ENCODE measurements at regions not wholly inside any gene's neighbourhood (a gene's known extent, or its start where the extent isn't known, plus 50 kb on each side); places are given as distances from the start of the nearest gene placed in this dataset.

DNA sequence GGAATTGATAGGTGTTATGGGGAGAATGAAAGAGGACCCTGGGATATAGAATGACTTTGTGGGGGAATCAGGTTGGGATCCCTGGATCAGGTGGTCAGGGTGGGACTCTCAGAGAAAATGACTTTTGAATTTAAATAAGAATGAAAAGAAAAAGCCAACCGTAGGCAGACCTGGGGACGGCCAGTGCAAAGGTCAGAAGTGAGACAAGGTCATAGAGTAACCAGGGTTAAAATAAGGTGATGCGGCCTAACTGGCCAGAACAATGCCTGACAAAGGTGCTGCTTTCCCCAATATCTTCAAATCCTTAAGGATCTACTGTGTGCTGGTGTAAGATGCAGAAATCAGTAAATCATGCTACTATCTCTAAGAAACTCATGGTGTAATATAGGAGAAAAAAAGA is 238.4 kb upstream of the JUN start:
- H3K4me3 ChIP-seq (ENCODE audit: low read length), result no peak overlapping the region
- no peaks in the 10 kb centered on the region for H3K9me3 ChIP-seq (ENCODE audit: low read length)
- no peaks in the 10 kb centered on the region for H3K36me3 ChIP-seq (ENCODE audit: insufficient read depth, low read length)
- peaks cover 26% of the 10 kb centered on the region for H3K4me1 ChIP-seq (ENCODE audit: insufficient read depth, low read length)
- POLR2A ChIA-PET, result no interaction called here
- CTCF ChIA-PET, result interaction anchor here (0.6 kb wide), 1 partner anchor 65 kb away, joined by 3 read pairs; no protein-coding TSS in a partner anchor
- H3K4me1 Mint-ChIP-seq, result peaks cover 31 to 41% (median 35%) of the 10 kb centered on the region in 3 donors
- DNase-seq, result no peak
- peaks cover 0 to 12% (median 6%) of the 10 kb centered on the region in 3 donors for H3K36me3 Mint-ChIP-seq
- no peak overlapping the region for H3K27ac ChIP-seq (ENCODE audit: low read depth, low read length)
- H3K27ac Mint-ChIP-seq, result no peak overlapping the region
- H3K27me3 Mint-ChIP-seq, result no peaks in the 10 kb centered on the region
- no peaks in the 10 kb centered on the region for H3K27me3 ChIP-seq (ENCODE audit: insufficient read depth, low read length, poor library complexity, severe bottlenecking)
- H3K9me3 Mint-ChIP-seq, result no peaks in the 10 kb centered on the region
- H3K4me3 Mint-ChIP-seq, result no peak overlapping the region

DNA sequence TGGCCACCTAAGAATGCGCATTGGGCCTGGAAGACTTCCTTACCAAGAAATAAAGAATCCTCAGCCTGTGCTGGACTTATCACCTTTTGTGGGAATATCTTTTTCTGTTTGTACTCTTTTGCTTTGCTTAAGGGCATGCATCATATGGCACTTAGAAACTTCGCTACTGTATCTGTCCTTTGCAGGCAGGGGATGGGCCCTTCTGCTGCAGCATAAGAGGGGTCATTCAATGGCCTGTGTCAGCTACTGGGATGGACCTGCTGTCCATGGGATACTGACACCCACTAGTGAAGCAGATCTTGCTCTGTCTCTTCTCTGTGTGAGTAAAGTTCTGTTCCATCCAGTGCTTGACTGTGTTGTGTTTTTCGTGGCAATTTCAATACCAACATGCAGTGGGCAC is 239.0 kb upstream of the JUN start:
- POLR2A ChIA-PET, result no interaction called here
- no peak overlapping the region for H3K4me3 ChIP-seq (ENCODE audit: low read length)
- CTCF ChIA-PET, result no interaction called here
- no peaks in the 10 kb centered on the region for H3K36me3 ChIP-seq (ENCODE audit: insufficient read depth, low read length)
- Mint-ChIP-seq H3K4me1 (peaks cover 29 to 35% (median 34%) of the 10 kb centered on the region in 3 donors), H3K9me3 (no peaks in the 10 kb centered on the region), H3K36me3 (peaks cover 0 to 12% (median 5%) of the 10 kb centered on the region in 3 donors), H3K27me3 (no peaks in the 10 kb centered on the region), H3K27ac (no peak overlapping the region), H3K4me3 (no peak overlapping the region)
- H3K9me3 ChIP-seq (ENCODE audit: low read length), result no peaks in the 10 kb centered on the region
- no peaks in the 10 kb centered on the region for H3K27me3 ChIP-seq (ENCODE audit: insufficient read depth, low read length, poor library complexity, severe bottlenecking)
- DNase-seq, result no peak
- H3K4me1 ChIP-seq (ENCODE audit: insufficient read depth, low read length), result peaks cover 26% of the 10 kb centered on the region
- H3K27ac ChIP-seq (ENCODE audit: low read depth, low read length), result no peak overlapping the region

DNA sequence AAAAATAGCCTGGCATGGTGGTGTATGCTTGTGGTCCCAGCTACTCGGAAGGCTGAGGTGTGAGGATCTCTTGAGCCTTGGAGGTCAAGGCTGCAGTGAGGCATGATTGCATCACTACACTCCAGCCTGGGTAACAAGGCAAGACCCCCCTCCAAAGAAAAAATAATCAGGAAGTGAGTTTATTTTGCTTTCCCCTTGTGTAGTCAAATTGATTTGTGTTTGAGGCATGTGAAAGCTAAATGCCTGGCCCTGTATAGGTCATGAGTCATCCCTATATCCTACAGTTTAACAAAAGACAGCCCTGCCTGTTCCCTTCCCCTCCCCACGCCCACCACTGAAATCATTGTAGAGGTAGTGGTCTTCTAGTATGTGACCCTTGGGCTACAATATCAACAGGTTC is 241.4 kb upstream of the JUN start:
- no peaks in the 10 kb centered on the region for H3K27me3 Mint-ChIP-seq
- no peaks in the 10 kb centered on the region for H3K27me3 ChIP-seq (ENCODE audit: insufficient read depth, low read length, poor library complexity, severe bottlenecking)
- H3K4me1 Mint-ChIP-seq, result peaks cover 10 to 12% (median 11%) of the 10 kb centered on the region in 3 donors
- H3K9me3 Mint-ChIP-seq, result no peaks in the 10 kb centered on the region
- no peak for DNase-seq
- H3K4me3 ChIP-seq (ENCODE audit: low read length), result no peak overlapping the region
- ChIA-PET CTCF (no interaction called here), POLR2A (no interaction called here)
- H3K27ac ChIP-seq (ENCODE audit: low read depth, low read length), result no peak overlapping the region
- H3K9me3 ChIP-seq (ENCODE audit: low read length), result no peaks in the 10 kb centered on the region
- no peak overlapping the region for H3K4me3 Mint-ChIP-seq
- no peaks in the 10 kb centered on the region for H3K36me3 ChIP-seq (ENCODE audit: insufficient read depth, low read length)
- H3K4me1 ChIP-seq (ENCODE audit: insufficient read depth, low read length), result peaks cover 8% of the 10 kb centered on the region
- no peak overlapping the region for H3K27ac Mint-ChIP-seq
- H3K36me3 Mint-ChIP-seq, result peaks cover 0 to 7% (median 0%) of the 10 kb centered on the region in 3 donors

DNA sequence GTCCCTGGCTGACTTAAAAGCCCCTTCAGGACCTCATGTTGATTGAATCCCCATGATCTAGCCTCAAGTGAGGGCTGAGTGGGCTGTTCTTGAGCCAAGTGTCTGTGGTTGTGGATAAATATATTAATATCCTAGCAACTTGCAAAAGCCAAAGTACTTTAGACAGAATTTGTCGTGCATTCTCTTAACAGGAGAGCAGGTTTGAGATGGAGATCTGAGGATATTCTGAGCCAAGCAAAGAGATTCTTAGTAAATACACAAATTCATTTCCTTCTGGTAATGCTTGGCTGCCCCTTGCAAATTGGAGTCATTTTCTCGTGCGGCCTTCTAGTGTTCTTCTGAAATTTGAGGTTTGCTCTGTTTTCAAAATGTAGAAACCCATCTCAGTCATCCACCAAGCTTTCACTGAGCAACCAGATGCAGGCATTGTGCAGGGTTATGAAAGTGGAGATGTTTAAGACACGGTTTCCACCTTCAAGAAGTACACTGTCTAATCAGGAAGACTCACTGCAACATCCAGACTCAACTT is 242.1 kb upstream of the JUN start:
- H3K36me3 ChIP-seq (ENCODE audit: insufficient read depth, low read length), result no peaks in the 10 kb centered on the region
- DNase-seq, result no peak
- H3K4me3 ChIP-seq (ENCODE audit: low read length), result no peak overlapping the region
- no peaks in the 10 kb centered on the region for H3K27me3 ChIP-seq (ENCODE audit: insufficient read depth, low read length, poor library complexity, severe bottlenecking)
- POLR2A ChIA-PET, result no interaction called here
- no peaks in the 10 kb centered on the region for H3K4me1 ChIP-seq (ENCODE audit: insufficient read depth, low read length)
- Mint-ChIP-seq H3K27ac (no peak overlapping the region), H3K27me3 (no peaks in the 10 kb centered on the region), H3K4me1 (peaks cover 2 to 5% (median 4%) of the 10 kb centered on the region in 3 donors), H3K4me3 (no peak overlapping the region), H3K36me3 (peaks cover 0 to 7% (median 0%) of the 10 kb centered on the region in 3 donors), H3K9me3 (no peaks in the 10 kb centered on the region)
- no peak overlapping the region for H3K27ac ChIP-seq (ENCODE audit: low read depth, low read length)
- H3K9me3 ChIP-seq (ENCODE audit: low read length), result no peaks in the 10 kb centered on the region
- CTCF ChIA-PET, result no interaction called here

DNA sequence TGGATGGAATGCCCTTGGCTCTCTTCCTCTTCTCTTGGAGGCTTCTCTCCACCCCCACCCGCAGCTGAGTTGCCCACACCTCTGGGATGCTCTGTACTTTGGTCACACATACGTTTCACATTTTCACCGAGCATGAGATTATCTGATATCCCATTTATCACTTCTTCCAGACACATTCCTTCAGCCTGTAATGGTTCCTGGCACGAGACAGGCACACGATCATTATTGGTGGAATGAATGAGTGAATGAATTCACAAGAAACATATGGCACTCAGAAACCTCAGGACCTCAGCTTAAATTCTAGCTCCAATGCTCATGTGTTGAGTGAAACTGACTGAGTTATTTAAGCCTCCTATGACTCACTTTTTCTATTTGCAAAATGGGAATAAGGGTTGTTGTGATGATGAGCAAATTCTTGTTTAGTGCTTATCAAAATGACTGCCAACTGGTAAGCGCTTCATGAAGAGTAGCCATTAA is 242.7 kb upstream of the JUN start:
- H3K4me1 ChIP-seq (ENCODE audit: insufficient read depth, low read length), result no peaks in the 10 kb centered on the region
- DNase-seq, result no peak
- H3K27ac ChIP-seq (ENCODE audit: low read depth, low read length), result no peak overlapping the region
- Mint-ChIP-seq H3K4me3 (no peak overlapping the region), H3K27ac (no peak overlapping the region), H3K9me3 (no peaks in the 10 kb centered on the region), H3K27me3 (no peaks in the 10 kb centered on the region), H3K36me3 (peaks cover 0 to 7% (median 0%) of the 10 kb centered on the region in 3 donors), H3K4me1 (peaks cover 0 to 3% (median 0%) of the 10 kb centered on the region in 3 donors)
- CTCF ChIA-PET, result no interaction called here
- H3K4me3 ChIP-seq (ENCODE audit: low read length), result no peak overlapping the region
- POLR2A ChIA-PET, result no interaction called here
- H3K36me3 ChIP-seq (ENCODE audit: insufficient read depth, low read length), result no peaks in the 10 kb centered on the region
- no peaks in the 10 kb centered on the region for H3K27me3 ChIP-seq (ENCODE audit: insufficient read depth, low read length, poor library complexity, severe bottlenecking)
- no peaks in the 10 kb centered on the region for H3K9me3 ChIP-seq (ENCODE audit: low read length)

DNA sequence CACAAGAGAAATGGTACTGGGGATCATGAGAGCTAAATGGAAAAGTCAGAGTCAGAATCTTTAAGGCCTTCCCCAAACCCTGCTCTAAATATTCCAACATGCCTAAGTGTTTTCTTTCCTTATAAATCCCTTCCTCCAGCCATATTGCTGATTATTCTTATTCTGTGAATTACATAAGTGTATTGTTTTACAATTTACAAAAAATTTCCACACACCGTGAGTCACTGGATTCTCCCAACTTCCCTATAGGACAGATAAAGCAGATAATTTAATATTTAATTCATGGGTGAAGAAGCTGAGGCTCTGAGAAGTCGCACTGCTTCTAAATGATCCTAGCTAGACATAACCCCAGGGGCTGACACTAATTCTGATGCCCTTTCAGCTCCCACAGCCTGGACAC is 243.3 kb upstream of the JUN start:
- H3K27ac Mint-ChIP-seq, result peak overlapping the region in 1 of 8 donors; percentile 88
- ChIA-PET POLR2A (no interaction called here), CTCF (no interaction called here)

DNA sequence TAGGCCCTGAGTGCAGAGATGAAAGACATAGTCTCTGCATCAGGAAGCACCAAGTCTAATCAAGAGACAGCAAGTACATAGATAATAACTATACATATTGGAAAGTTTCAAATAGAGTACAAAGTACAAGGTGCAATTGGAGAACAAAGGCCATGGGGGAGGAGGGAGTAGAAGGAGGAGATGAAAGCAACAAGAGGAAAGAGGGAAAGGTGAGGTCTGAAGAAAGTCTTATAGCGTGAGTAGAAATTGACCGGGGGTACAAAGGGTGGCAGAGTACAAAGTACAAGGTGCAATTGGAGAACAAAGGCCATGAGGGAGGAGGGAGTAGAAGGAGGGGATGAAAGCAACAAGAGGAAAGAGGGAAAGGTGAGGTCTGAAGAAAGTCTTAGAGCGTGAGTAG is 244.2 kb upstream of the JUN start:
- H3K4me3 ChIP-seq (ENCODE audit: low read length), result no peak overlapping the region
- no peaks in the 10 kb centered on the region for H3K4me1 ChIP-seq (ENCODE audit: insufficient read depth, low read length)
- H3K27me3 ChIP-seq (ENCODE audit: insufficient read depth, low read length, poor library complexity, severe bottlenecking), result no peaks in the 10 kb centered on the region
- H3K36me3 Mint-ChIP-seq, result peaks cover 0 to 3% (median 0%) of the 10 kb centered on the region in 3 donors
- H3K27me3 Mint-ChIP-seq, result peaks cover 0 to 2% of the 10 kb centered on the region in 2 donors
- H3K4me1 Mint-ChIP-seq, result peaks cover 0 to 2% (median 0%) of the 10 kb centered on the region in 3 donors
- H3K4me3 Mint-ChIP-seq, result no peak overlapping the region
- no peak overlapping the region for H3K27ac Mint-ChIP-seq
- no peaks in the 10 kb centered on the region for H3K9me3 ChIP-seq (ENCODE audit: low read length)
- POLR2A ChIA-PET, result no interaction called here
- H3K27ac ChIP-seq (ENCODE audit: low read depth, low read length), result no peak overlapping the region
- no peaks in the 10 kb centered on the region for H3K9me3 Mint-ChIP-seq
- no peaks in the 10 kb centered on the region for H3K36me3 ChIP-seq (ENCODE audit: insufficient read depth, low read length)
- CTCF ChIA-PET, result no interaction called here
- DNase-seq, result no peak

More for the DNA sequence above, 243.3 kb upstream of the JUN start:
- Mint-ChIP-seq H3K27me3 (no peaks in the 10 kb centered on the region), H3K4me3 (no peak overlapping the region), H3K36me3 (peaks cover 0 to 5% (median 0%) of the 10 kb centered on the region in 3 donors), H3K4me1 (peaks cover 0 to 3% (median 0%) of the 10 kb centered on the region in 3 donors), H3K9me3 (no peaks in the 10 kb centered on the region)
- H3K36me3 ChIP-seq (ENCODE audit: insufficient read depth, low read length), result no peaks in the 10 kb centered on the region
- H3K27ac ChIP-seq (ENCODE audit: low read depth, low read length), result no peak overlapping the region
- no peak for DNase-seq
- H3K27me3 ChIP-seq (ENCODE audit: insufficient read depth, low read length, poor library complexity, severe bottlenecking), result no peaks in the 10 kb centered on the region
- H3K9me3 ChIP-seq (ENCODE audit: low read length), result no peaks in the 10 kb centered on the region
- H3K4me3 ChIP-seq (ENCODE audit: low read length), result no peak overlapping the region
- H3K4me1 ChIP-seq (ENCODE audit: insufficient read depth, low read length), result no peaks in the 10 kb centered on the region

DNA sequence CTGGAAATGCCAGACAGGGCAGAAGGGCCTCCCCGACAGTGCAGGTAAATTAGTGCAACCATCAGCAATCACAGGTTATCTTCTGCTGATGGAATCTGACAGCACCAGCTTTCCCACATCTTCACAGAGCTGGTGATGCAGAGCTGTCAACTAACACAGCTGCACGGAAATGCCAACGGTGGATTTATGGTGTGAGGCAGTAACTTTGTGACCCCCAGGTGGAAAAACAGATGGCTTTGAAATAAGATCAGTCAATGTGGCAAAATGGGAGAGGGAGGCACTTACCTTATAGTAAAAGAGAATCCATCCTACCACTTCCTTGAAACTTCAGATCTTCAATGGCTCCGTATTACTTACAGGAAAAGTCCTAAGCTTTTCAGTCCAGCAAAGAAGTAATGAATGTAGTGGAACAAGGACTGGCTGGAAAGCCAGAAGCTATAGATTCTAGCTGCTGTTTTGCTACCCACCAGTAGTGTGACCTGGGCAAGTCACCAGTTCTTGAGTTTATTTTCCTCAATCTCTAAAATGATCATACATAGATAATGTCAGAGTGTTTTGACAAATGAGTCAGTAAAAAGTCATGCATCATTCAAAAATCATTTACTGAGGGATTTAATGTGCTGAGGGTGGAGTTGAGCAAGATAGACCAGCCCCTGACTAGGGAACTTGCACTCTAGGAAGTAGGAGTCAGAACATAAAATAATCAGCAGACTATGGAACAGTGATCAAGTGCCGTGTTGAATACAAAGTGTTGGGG is 245.7 kb upstream of the JUN start:
- DNase-seq, result no peak
- Histone ChIP-seq H3K27me3 (ENCODE audit: insufficient read depth, low read length, poor library complexity, severe bottlenecking) (no peaks in the 10 kb centered on the region), H3K4me3 (ENCODE audit: low read length) (no peak overlapping the region), H3K9me3 (ENCODE audit: low read length) (no peaks in the 10 kb centered on the region), H3K4me1 (ENCODE audit: insufficient read depth, low read length) (no peaks in the 10 kb centered on the region), H3K36me3 (ENCODE audit: insufficient read depth, low read length) (no peaks in the 10 kb centered on the region), H3K27ac (ENCODE audit: low read depth, low read length) (no peak overlapping the region)
- POLR2A ChIA-PET, result no interaction called here
- no peaks in the 10 kb centered on the region for H3K9me3 Mint-ChIP-seq
- CTCF ChIA-PET, result interaction anchor here (1.5 kb wide), 1 partner anchor 17 kb away, joined by 4 read pairs; no protein-coding TSS in a partner anchor
- no peaks in the 10 kb centered on the region for H3K4me1 Mint-ChIP-seq
- H3K36me3 Mint-ChIP-seq, result peaks cover 0 to 3% (median 0%) of the 10 kb centered on the region in 3 donors
- no peak overlapping the region for H3K4me3 Mint-ChIP-seq
- H3K27me3 Mint-ChIP-seq, result peaks cover 0 to 2% of the 10 kb centered on the region in 2 donors
- H3K27ac Mint-ChIP-seq, result no peak overlapping the region
